Activated CD8-positive, alpha-beta T cell treated with anti-CD3 and anti-CD28 coated beads, Interleukin-2, amount 10 ng/mL, durations not matched to agents 7 days and 5 days (primary cell): ENCODE measurements at regions not wholly inside any gene's neighbourhood (a gene's known extent, or its start where the extent isn't known, plus 50 kb on each side); places are given as distances from the start of the nearest gene placed in this dataset.

Experiments used
- ATAC-seq: fragments of 150-1000 bp; cut with Tn5 transposase; one replicate; pipeline ENCODE4 v1.10.0; 2021; ENCODE audit warnings: moderate library complexity
- CTCF ChIA-PET: fragments of 350-600 bp; sonication (Branson Sonifier 250); formaldehyde crosslinking; loops from one replicate; lab custom pipeline; 2021; ENCODE audit warnings: antibody characterized with exemption; lab: Charles Lee
- POLR2A ChIA-PET: fragments of 350-600 bp; sonication (Branson Sonifier 250); formaldehyde crosslinking; loops from one replicate; lab custom pipeline; 2021; ENCODE audit warnings: antibody characterized with exemption; lab: Charles Lee
- DNase-seq: peaks from one replicate; pipeline ENCODE4 v3.0.0-alpha.2; 2020
- H3K27ac Mint-ChIP-seq: one replicate; pipeline ENCODE4 v1.8.0; 2021; ENCODE audit warnings: mild to moderate bottlenecking, mixed read lengths
- H3K27me3 Mint-ChIP-seq: one replicate; pipeline ENCODE4 v1.8.0; 2021; ENCODE audit warnings: low read depth, mixed read lengths
- H3K36me3 Mint-ChIP-seq: one replicate; pipeline ENCODE4 v1.8.0; 2021; ENCODE audit warnings: low read depth, mixed read lengths
- H3K4me1 Mint-ChIP-seq: one replicate; pipeline ENCODE4 v1.8.0; 2021; ENCODE audit warnings: low read depth, mixed read lengths
- H3K4me3 Mint-ChIP-seq: one replicate; pipeline ENCODE4 v1.8.0; 2021; ENCODE audit warnings: mild to moderate bottlenecking, mixed read lengths
- H3K9me3 Mint-ChIP-seq: one replicate; pipeline ENCODE4 v1.8.0; 2022; ENCODE audit warnings: mixed read lengths; ENCODE audit not compliant: insufficient read depth

- DNase-seq (no peak), ATAC-seq (no peak)
- H3K27me3 Mint-ChIP-seq: peaks cover 4% of the 10 kb centered on the region
- no peaks in the 10 kb centered on the region for H3K4me1 Mint-ChIP-seq
- CTCF ChIA-PET: no interaction called here
- H3K9me3 Mint-ChIP-seq: no peaks in the 10 kb centered on the region
- no peak overlapping the region for H3K27ac Mint-ChIP-seq
- H3K36me3 Mint-ChIP-seq: no peaks in the 10 kb centered on the region
- POLR2A ChIA-PET: no interaction called here
- H3K4me3 Mint-ChIP-seq: no peak overlapping the region
These were observed 132.0 kb upstream of the ZBTB40 start for GRCh38 chr1:22319608-22320007.

- ATAC-seq: no peak
- H3K36me3 Mint-ChIP-seq: no peaks in the 10 kb centered on the region
- H3K9me3 Mint-ChIP-seq: no peaks in the 10 kb centered on the region
- no peak overlapping the region for H3K27ac Mint-ChIP-seq
- H3K4me1 Mint-ChIP-seq: no peaks in the 10 kb centered on the region
- no peak overlapping the region for H3K4me3 Mint-ChIP-seq
- POLR2A ChIA-PET: no interaction called here
- no peak for DNase-seq
- CTCF ChIA-PET: interaction anchor here (0.6 kb wide), 1 partner anchor 601 kb away, joined by 3 read pairs; no protein-coding TSS in a partner anchor
- peaks cover 4% of the 10 kb centered on the region for H3K27me3 Mint-ChIP-seq
These were observed 130.9 kb upstream of the ZBTB40 start for GRCh38 chr1:22320587-22321344.

GRCh38 chr1:22321917-22322316 is 129.7 kb upstream of the ZBTB40 start:
- ChIA-PET POLR2A (no interaction called here), CTCF (no interaction called here)
- ATAC-seq (no peak), DNase-seq (no peak)
- no peaks in the 10 kb centered on the region for H3K36me3 Mint-ChIP-seq
- no peaks in the 10 kb centered on the region for H3K9me3 Mint-ChIP-seq
- no peak overlapping the region for H3K4me3 Mint-ChIP-seq
- H3K27ac Mint-ChIP-seq: no peak overlapping the region
- peaks cover 4% of the 10 kb centered on the region for H3K27me3 Mint-ChIP-seq
- H3K4me1 Mint-ChIP-seq: no peaks in the 10 kb centered on the region

- POLR2A ChIA-PET: no interaction called here
- CTCF ChIA-PET: no interaction called here
- no peaks in the 10 kb centered on the region for H3K9me3 Mint-ChIP-seq
- H3K4me1 Mint-ChIP-seq: no peaks in the 10 kb centered on the region
- ATAC-seq (no peak), DNase-seq (no peak)
- no peaks in the 10 kb centered on the region for H3K36me3 Mint-ChIP-seq
- no peak overlapping the region for H3K27ac Mint-ChIP-seq
- H3K27me3 Mint-ChIP-seq: peaks cover 4% of the 10 kb centered on the region
- no peak overlapping the region for H3K4me3 Mint-ChIP-seq
These were observed 128.4 kb upstream of the ZBTB40 start for GRCh38 chr1:22323141-22323845.

GRCh38 chr1:22323846-22324504 is 127.7 kb upstream of the ZBTB40 start:
- ChIA-PET CTCF (no interaction called here), POLR2A (no interaction called here)
- H3K27me3 Mint-ChIP-seq: peaks cover 3% of the 10 kb centered on the region
- no peak for DNase-seq
- H3K36me3 Mint-ChIP-seq: no peaks in the 10 kb centered on the region
- H3K27ac Mint-ChIP-seq: no peak overlapping the region
- H3K4me1 Mint-ChIP-seq: no peaks in the 10 kb centered on the region
- H3K9me3 Mint-ChIP-seq: no peaks in the 10 kb centered on the region
- H3K4me3 Mint-ChIP-seq: no peak overlapping the region
- ATAC-seq: no peak

- no peak for ATAC-seq
These were observed 125.9 kb upstream of the ZBTB40 start for GRCh38 chr1:22325531-22326371.

GRCh38 chr1:22326372-22326915 is 125.2 kb upstream of the ZBTB40 start:
- H3K36me3 Mint-ChIP-seq: no peaks in the 10 kb centered on the region

More at GRCh38 chr1:22325531-22326371, 125.9 kb upstream of the ZBTB40 start:
- Mint-ChIP-seq H3K36me3 (no peaks in the 10 kb centered on the region), H3K9me3 (no peaks in the 10 kb centered on the region), H3K27me3 (no peaks in the 10 kb centered on the region), H3K27ac (no peak overlapping the region), H3K4me1 (no peaks in the 10 kb centered on the region), H3K4me3 (no peak overlapping the region)
- CTCF ChIA-PET: no interaction called here
- POLR2A ChIA-PET: no interaction called here
- no peak for DNase-seq

GRCh38 chr1:22326931-22327330 is 124.7 kb upstream of the ZBTB40 start:
- Mint-ChIP-seq H3K4me1 (no peaks in the 10 kb centered on the region), H3K36me3 (no peaks in the 10 kb centered on the region), H3K4me3 (no peak overlapping the region), H3K27ac (no peak overlapping the region), H3K9me3 (no peaks in the 10 kb centered on the region), H3K27me3 (no peaks in the 10 kb centered on the region)
- POLR2A ChIA-PET: no interaction called here
- ATAC-seq (no peak), DNase-seq (no peak)
- CTCF ChIA-PET: no interaction called here

More at GRCh38 chr1:22326372-22326915, 125.2 kb upstream of the ZBTB40 start:
- no peaks in the 10 kb centered on the region for H3K9me3 Mint-ChIP-seq
- ATAC-seq (no peak), DNase-seq (no peak)
- no peaks in the 10 kb centered on the region for H3K27me3 Mint-ChIP-seq
- H3K4me3 Mint-ChIP-seq: no peak overlapping the region
- no peaks in the 10 kb centered on the region for H3K4me1 Mint-ChIP-seq
- ChIA-PET POLR2A (no interaction called here), CTCF (no interaction called here)
- no peak overlapping the region for H3K27ac Mint-ChIP-seq

- POLR2A ChIA-PET: no interaction called here
- Mint-ChIP-seq H3K9me3 (no peaks in the 10 kb centered on the region), H3K4me3 (no peak overlapping the region), H3K27me3 (no peaks in the 10 kb centered on the region), H3K36me3 (no peaks in the 10 kb centered on the region), H3K4me1 (no peaks in the 10 kb centered on the region), H3K27ac (no peak overlapping the region)
- no peak for DNase-seq
- no peak for ATAC-seq
- CTCF ChIA-PET: no interaction called here
These were observed 124.2 kb upstream of the ZBTB40 start for GRCh38 chr1:22327411-22327810.

- ATAC-seq: no peak
- CTCF ChIA-PET: no interaction called here
These were observed 123.1 kb upstream of the ZBTB40 start for GRCh38 chr1:22328331-22329147.

GRCh38 chr1:22329148-22329515 is 122.5 kb upstream of the ZBTB40 start:
- no peak overlapping the region for H3K27ac Mint-ChIP-seq
- H3K4me1 Mint-ChIP-seq: no peaks in the 10 kb centered on the region
- H3K27me3 Mint-ChIP-seq: peaks cover 9% of the 10 kb centered on the region
- H3K9me3 Mint-ChIP-seq: no peaks in the 10 kb centered on the region
- H3K36me3 Mint-ChIP-seq: no peaks in the 10 kb centered on the region
- POLR2A ChIA-PET: no interaction called here
- DNase-seq (no peak), ATAC-seq (no peak)
- no peak overlapping the region for H3K4me3 Mint-ChIP-seq
- CTCF ChIA-PET: no interaction called here

More at GRCh38 chr1:22328331-22329147, 123.1 kb upstream of the ZBTB40 start:
- Mint-ChIP-seq H3K27ac (no peak overlapping the region), H3K27me3 (peaks cover 4% of the 10 kb centered on the region), H3K4me3 (no peak overlapping the region), H3K9me3 (no peaks in the 10 kb centered on the region), H3K4me1 (no peaks in the 10 kb centered on the region), H3K36me3 (no peaks in the 10 kb centered on the region)
- POLR2A ChIA-PET: no interaction called here
- no peak for DNase-seq
